ENCODE measurements at regions not wholly inside any gene's neighbourhood (a gene's known extent, or its start where the extent isn't known, plus 50 kb on each side); places are given as distances from the start of the nearest gene placed in this dataset.

DNA sequence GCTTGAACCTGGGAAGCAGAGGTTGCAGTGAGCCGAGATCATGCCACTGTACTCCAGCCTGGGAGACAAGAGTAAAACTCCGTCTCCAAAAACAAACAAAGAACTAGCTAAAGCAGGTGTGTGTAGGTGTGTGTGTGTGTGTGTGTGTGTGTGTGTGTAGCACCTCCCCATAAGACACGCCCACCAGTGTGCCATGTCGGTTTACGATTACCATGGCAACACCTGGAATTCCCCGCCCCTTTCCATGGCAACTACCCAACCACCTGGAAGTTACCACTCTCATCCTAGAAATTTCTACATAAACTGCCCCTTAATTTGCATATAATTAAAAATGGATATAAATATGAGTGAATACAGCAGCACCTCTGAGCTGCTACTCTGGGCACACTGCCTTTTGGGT, 80.9 kb upstream of the ADGRE5 start:
- TF ChIP-seq, protein P1, sequence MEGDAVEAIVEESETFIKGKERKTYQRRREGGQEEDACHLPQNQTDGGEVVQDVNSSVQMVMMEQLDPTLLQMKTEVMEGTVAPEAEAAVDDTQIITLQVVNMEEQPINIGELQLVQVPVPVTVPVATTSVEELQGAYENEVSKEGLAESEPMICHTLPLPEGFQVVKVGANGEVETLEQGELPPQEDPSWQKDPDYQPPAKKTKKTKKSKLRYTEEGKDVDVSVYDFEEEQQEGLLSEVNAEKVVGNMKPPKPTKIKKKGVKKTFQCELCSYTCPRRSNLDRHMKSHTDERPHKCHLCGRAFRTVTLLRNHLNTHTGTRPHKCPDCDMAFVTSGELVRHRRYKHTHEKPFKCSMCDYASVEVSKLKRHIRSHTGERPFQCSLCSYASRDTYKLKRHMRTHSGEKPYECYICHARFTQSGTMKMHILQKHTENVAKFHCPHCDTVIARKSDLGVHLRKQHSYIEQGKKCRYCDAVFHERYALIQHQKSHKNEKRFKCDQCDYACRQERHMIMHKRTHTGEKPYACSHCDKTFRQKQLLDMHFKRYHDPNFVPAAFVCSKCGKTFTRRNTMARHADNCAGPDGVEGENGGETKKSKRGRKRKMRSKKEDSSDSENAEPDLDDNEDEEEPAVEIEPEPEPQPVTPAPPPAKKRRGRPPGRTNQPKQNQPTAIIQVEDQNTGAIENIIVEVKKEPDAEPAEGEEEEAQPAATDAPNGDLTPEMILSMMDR (IDR thresholded peaks at IDR 0.05), result no peak
- TF ChIP-seq POLR2A (IDR thresholded peaks at IDR 0.05), result no peak

Measured in esophagus squamous epithelium (tissue), 4 donors.